Colonic mucosa (tissue), 4 donors: ENCODE measurements at regions not wholly inside any gene's neighbourhood (a gene's known extent, or its start where the extent isn't known, plus 50 kb on each side); places are given as distances from the start of the nearest gene placed in this dataset.

Experiments used
- DNase-seq: peaks from one replicate; pipeline ENCODE4 v3.0.0-alpha.2; 2020
- H3K27ac ChIP-seq: fragments of 200-600 bp; one replicate; pipeline ENCODE4 v1.8.0; 2021
- H3K27me3 ChIP-seq: fragments of 200-600 bp; one replicate; pipeline ENCODE4 v1.8.0; 2021
- H3K36me3 ChIP-seq: fragments of 200-600 bp; one replicate; pipeline ENCODE4 v1.8.0; 2021
- H3K4me1 ChIP-seq: fragments of 200-600 bp; one replicate; pipeline ENCODE4 v1.8.0; 2021; ENCODE audit warnings: mild to moderate bottlenecking
- H3K4me3 ChIP-seq: fragments of 200-600 bp; one replicate; pipeline ENCODE4 v1.8.0; 2021
- H3K9ac ChIP-seq, 2 donors: one replicate each; pipeline ENCODE4 v1.7.0; 2013; ENCODE audit warnings: control low read depth in 2 of 2, low read depth in 2 of 2, low read length in 2 of 2
- H3K9me3 ChIP-seq: fragments of 200-600 bp; one replicate; pipeline ENCODE4 v1.8.0; 2021
- CTCF ChIP-seq: fragments of 200-600 bp; IDR thresholded peaks from one replicate; pipeline ENCODE4 v1.8.0; 2022; ENCODE audit warnings: antibody characterized with exemption, mild to moderate bottlenecking
- intact Hi-C: fragments of 100-400 bp; cut with DNase I; formaldehyde crosslinking; loops from one replicate; pipeline ENCODE4 v1.14.1; 2022
- donor health status: healthy.
- donor health status: DM: no; HTN: no; CAD: no.
- donor health status: DM: no; HTN: no; CAD: no.

GRCh38 chr2:7237466-7237865 lies 320.3 kb downstream of the RNF144A start:
- Histone ChIP-seq H3K9me3 (no peaks in the 10 kb centered on the region), H3K36me3 (no peaks in the 10 kb centered on the region), H3K4me1 (no peaks in the 10 kb centered on the region), H3K9ac (no peak overlapping the region), H3K27ac (no peak overlapping the region), H3K27me3 (no peaks in the 10 kb centered on the region), H3K4me3 (no peak overlapping the region)
- no peak for DNase-seq
- TF ChIP-seq CTCF = no peak
- intact Hi-C loops = no loop called here

- Histone ChIP-seq H3K27ac (no peak overlapping the region), H3K36me3 (no peaks in the 10 kb centered on the region), H3K9ac (no peak overlapping the region), H3K9me3 (no peaks in the 10 kb centered on the region), H3K4me3 (no peak overlapping the region), H3K4me1 (no peaks in the 10 kb centered on the region), H3K27me3 (no peaks in the 10 kb centered on the region)
- DNase-seq = no peak
- intact Hi-C loops = no loop called here
- TF ChIP-seq CTCF = no peak
Observed at GRCh38 chr2:7239078-7239477, 321.9 kb downstream of the RNF144A start.

GRCh38 chr2:7241041-7241745 lies 324.0 kb downstream of the RNF144A start:
- H3K9ac ChIP-seq = no peak overlapping the region
- no peak overlapping the region for H3K27ac ChIP-seq
- no peaks in the 10 kb centered on the region for H3K27me3 ChIP-seq
- no peaks in the 10 kb centered on the region for H3K9me3 ChIP-seq
- H3K4me3 ChIP-seq = no peak overlapping the region
- no peak for TF ChIP-seq CTCF
- intact Hi-C loops = no loop called here
- DNase-seq = no peak
- no peaks in the 10 kb centered on the region for H3K4me1 ChIP-seq
- no peaks in the 10 kb centered on the region for H3K36me3 ChIP-seq

- no peak overlapping the region for H3K27ac ChIP-seq
- H3K9ac ChIP-seq = no peak overlapping the region
Observed at GRCh38 chr2:7242189-7242867, 325.1 kb downstream of the RNF144A start.

GRCh38 chr2:7243276-7243675 lies 326.1 kb downstream of the RNF144A start:
- no peak for TF ChIP-seq CTCF
- no peak overlapping the region for H3K9ac ChIP-seq
- no peak for DNase-seq
- H3K27ac ChIP-seq = no peak overlapping the region
- H3K9me3 ChIP-seq = no peaks in the 10 kb centered on the region
- intact Hi-C loops = no loop called here
- H3K4me1 ChIP-seq = no peaks in the 10 kb centered on the region
- H3K36me3 ChIP-seq = no peaks in the 10 kb centered on the region
- no peak overlapping the region for H3K4me3 ChIP-seq
- H3K27me3 ChIP-seq = no peaks in the 10 kb centered on the region

More at GRCh38 chr2:7242189-7242867, 325.1 kb downstream of the RNF144A start:
- Histone ChIP-seq H3K36me3 (no peaks in the 10 kb centered on the region), H3K4me3 (no peak overlapping the region), H3K9me3 (no peaks in the 10 kb centered on the region), H3K4me1 (no peaks in the 10 kb centered on the region), H3K27me3 (no peaks in the 10 kb centered on the region)
- no peak for TF ChIP-seq CTCF
- no peak for DNase-seq
- intact Hi-C loops = no loop called here
